ENCODE measurements at regions not wholly inside any gene's neighbourhood (a gene's known extent, or its start where the extent isn't known, plus 50 kb on each side); places are given as distances from the start of the nearest gene placed in this dataset.

- no peak overlapping the region for H3K27ac ChIP-seq
- no peaks in the 10 kb centered on the region for H3K4me1 ChIP-seq (ENCODE audit: insufficient read depth)
- H3K36me3 ChIP-seq (replicated peaks; ENCODE audit: insufficient read depth, low read depth): no peaks in the 10 kb centered on the region
- no peaks in the 10 kb centered on the region for H3K27me3 ChIP-seq
- TF ChIP-seq EZH2 (IDR thresholded peaks at IDR 0.05; ENCODE audit: borderline replicate concordance) (no peak), CTCF (IDR thresholded peaks at IDR 0.05; ENCODE audit: poor library complexity) (no peak), EZH2phosphoT487 (IDR thresholded peaks at IDR 0.05; ENCODE audit: low read depth, severe bottlenecking, unreplicated experiment) (no peak)
- no peaks in the 10 kb centered on the region for H4K20me1 ChIP-seq (ENCODE audit: insufficient read depth, poor library complexity, severe bottlenecking)
- no peaks in the 10 kb centered on the region for H3K9me2 ChIP-seq (replicated peaks; ENCODE audit: insufficient read depth)
- H3K79me2 ChIP-seq: no peaks in the 10 kb centered on the region
- no peaks in the 10 kb centered on the region for H3K9me3 ChIP-seq (ENCODE audit: low read depth)
- no peak overlapping the region for H3K4me2 ChIP-seq
- no peak overlapping the region for H3K4me3 ChIP-seq
- DNase-seq (ENCODE audit: low spot score): no peak
- H2AFZ ChIP-seq: no peak overlapping the region
- WGBS (ENCODE audit: low lambda C conversion rate, missing lambda C conversion rate): 85% methylated on average over 1 of the region's 1 CpG
These were observed 524.4 kb upstream of the CDH5 start for GRCh38 chr16:65842067-65842466.

GRCh38 chr16:65838001-65838400 lies 528.5 kb upstream of the CDH5 start:
- DNase-seq (ENCODE audit: low spot score): no peak
- no peaks in the 10 kb centered on the region for H3K9me2 ChIP-seq (replicated peaks; ENCODE audit: insufficient read depth)
- no peak overlapping the region for H3K4me2 ChIP-seq
- no peaks in the 10 kb centered on the region for H3K9me3 ChIP-seq (ENCODE audit: low read depth)
- H3K27me3 ChIP-seq: no peaks in the 10 kb centered on the region
- WGBS (ENCODE audit: low lambda C conversion rate, missing lambda C conversion rate): 89% methylated on average over 3 of the region's 3 CpGs
- H2AFZ ChIP-seq: no peak overlapping the region
- no peak overlapping the region for H3K27ac ChIP-seq
- H3K79me2 ChIP-seq: no peaks in the 10 kb centered on the region
- no peak overlapping the region for H3K4me3 ChIP-seq
- H3K36me3 ChIP-seq (replicated peaks; ENCODE audit: insufficient read depth, low read depth): no peaks in the 10 kb centered on the region
- no peaks in the 10 kb centered on the region for H4K20me1 ChIP-seq (ENCODE audit: insufficient read depth, poor library complexity, severe bottlenecking)
- H3K4me1 ChIP-seq (ENCODE audit: insufficient read depth): peaks cover 3% of the 10 kb centered on the region
- no peak for TF ChIP-seq CTCF (IDR thresholded peaks at IDR 0.05; ENCODE audit: poor library complexity)
- TF ChIP-seq EZH2phosphoT487 (IDR thresholded peaks at IDR 0.05; ENCODE audit: low read depth, severe bottlenecking, unreplicated experiment): no peak
- no peak for TF ChIP-seq EZH2 (IDR thresholded peaks at IDR 0.05; ENCODE audit: borderline replicate concordance)

GRCh38 chr16:65837464-65837863 lies 529.0 kb upstream of the CDH5 start:
- H3K4me3 ChIP-seq: no peak overlapping the region
- no peaks in the 10 kb centered on the region for H3K27me3 ChIP-seq
- no peak overlapping the region for H3K27ac ChIP-seq
- H3K36me3 ChIP-seq (replicated peaks; ENCODE audit: insufficient read depth, low read depth): no peaks in the 10 kb centered on the region
- no peaks in the 10 kb centered on the region for H3K9me2 ChIP-seq (replicated peaks; ENCODE audit: insufficient read depth)
- no peak overlapping the region for H2AFZ ChIP-seq
- 98% methylated on average over 3 of the region's 3 CpGs for WGBS (ENCODE audit: low lambda C conversion rate, missing lambda C conversion rate)
- H3K79me2 ChIP-seq: no peaks in the 10 kb centered on the region
- H3K4me1 ChIP-seq (ENCODE audit: insufficient read depth): peaks cover 8% of the 10 kb centered on the region
- no peak for DNase-seq (ENCODE audit: low spot score)
- H3K9me3 ChIP-seq (ENCODE audit: low read depth): no peaks in the 10 kb centered on the region
- no peaks in the 10 kb centered on the region for H4K20me1 ChIP-seq (ENCODE audit: insufficient read depth, poor library complexity, severe bottlenecking)
- TF ChIP-seq EZH2phosphoT487 (IDR thresholded peaks at IDR 0.05; ENCODE audit: low read depth, severe bottlenecking, unreplicated experiment): no peak
- no peak for TF ChIP-seq EZH2 (IDR thresholded peaks at IDR 0.05; ENCODE audit: borderline replicate concordance)
- H3K4me2 ChIP-seq: no peak overlapping the region

GRCh38 chr16:65834688-65835087 lies 531.8 kb upstream of the CDH5 start:
- no peak for TF ChIP-seq EZH2 (IDR thresholded peaks at IDR 0.05; ENCODE audit: borderline replicate concordance)
- no peak for TF ChIP-seq CTCF (IDR thresholded peaks at IDR 0.05; ENCODE audit: poor library complexity)
- no peak for TF ChIP-seq EZH2phosphoT487 (IDR thresholded peaks at IDR 0.05; ENCODE audit: low read depth, severe bottlenecking, unreplicated experiment)
- no peak for DNase-seq (ENCODE audit: low spot score)
- Histone ChIP-seq H3K36me3 (replicated peaks; ENCODE audit: insufficient read depth, low read depth) (no peaks in the 10 kb centered on the region), H3K27me3 (no peaks in the 10 kb centered on the region), H3K9me2 (replicated peaks; ENCODE audit: insufficient read depth) (no peaks in the 10 kb centered on the region), H3K4me3 (no peak overlapping the region), H3K79me2 (no peaks in the 10 kb centered on the region), H4K20me1 (ENCODE audit: insufficient read depth, poor library complexity, severe bottlenecking) (no peaks in the 10 kb centered on the region), H3K4me2 (no peak overlapping the region), H2AFZ (no peak overlapping the region), H3K27ac (no peak overlapping the region), H3K9me3 (ENCODE audit: low read depth) (no peaks in the 10 kb centered on the region), H3K4me1 (ENCODE audit: insufficient read depth) (peaks cover 8% of the 10 kb centered on the region)
